Bronchial epithelial cell (primary cell): ENCODE measurements at regions not wholly inside any gene's neighbourhood (a gene's known extent, or its start where the extent isn't known, plus 50 kb on each side); places are given as distances from the start of the nearest gene placed in this dataset.
"Not testable (repeated sequence)": the region's sequence is repeated elsewhere in the genome, so short reads cannot be mapped to it uniquely, and the experiment has no call there.

Experiments
- DNase-seq: peaks from one replicate; pipeline ENCODE4 v3.0.0-alpha.2; 2010; ENCODE audit warnings: low read depth
- FAIRE-seq: peaks from 2 replicates; lab custom pipeline; 2011; peaks lifted over from hg19 to GRCh38; lab: Jason Lieb, UNC
- H3K27me3 ChIP-seq: 2 replicates; pipeline ENCODE4 v1.5.1; 2011; ENCODE audit warnings: low read length; ENCODE audit not compliant: control insufficient read depth, insufficient read depth
- H3K36me3 ChIP-seq: 2 replicates; pipeline ENCODE4 v1.5.1; 2011; ENCODE audit warnings: low read length; ENCODE audit not compliant: control insufficient read depth, insufficient read depth
- H3K4me3 ChIP-seq: 2 replicates; pipeline ENCODE4 v1.5.1; 2011; ENCODE audit warnings: mild to moderate bottlenecking, low read depth, low read length, control low read depth
- CTCF ChIP-seq: IDR thresholded peaks from 2 replicates; pipeline ENCODE4 v1.5.1; 2011; ENCODE audit warnings: mild to moderate bottlenecking, moderate library complexity, low read length, control low read depth, inconsistent platforms; ENCODE audit not compliant: insufficient read depth, severe bottlenecking

- H3K4me3 ChIP-seq: no peak overlapping the region
- DNase-seq: no peak
- H3K27me3 ChIP-seq: no peaks in the 10 kb centered on the region
- no peak for FAIRE-seq
- no peaks in the 10 kb centered on the region for H3K36me3 ChIP-seq
- no peak for TF ChIP-seq CTCF
Observed at GRCh38 chr4:28845158-28845557, 1875.0 kb upstream of the PCDH7 start.

DNA sequence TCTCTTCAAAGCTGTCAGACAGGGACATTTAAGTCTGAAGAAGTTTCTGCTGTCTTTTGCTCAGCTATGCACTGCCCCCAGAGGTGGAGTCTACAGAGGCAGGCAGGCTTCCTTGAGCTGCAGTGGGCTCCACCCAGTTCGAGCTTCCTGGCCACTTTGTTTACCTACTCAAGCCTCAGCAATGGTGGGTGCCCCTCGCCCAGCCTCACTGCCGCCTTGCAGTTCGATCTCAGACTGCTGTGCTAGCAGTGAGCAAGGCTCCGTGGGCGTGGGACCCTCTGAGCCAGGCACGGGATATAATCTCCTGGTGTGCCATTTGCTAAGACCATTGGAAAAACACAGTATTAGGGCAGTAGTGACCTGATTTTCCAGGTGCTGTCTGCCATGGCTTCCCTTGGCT, 1863.1 kb upstream of the PCDH7 start:
- not testable (repeated sequence) for H3K27me3 ChIP-seq, H3K4me3 ChIP-seq, H3K36me3 ChIP-seq, DNase-seq, FAIRE-seq

DNA sequence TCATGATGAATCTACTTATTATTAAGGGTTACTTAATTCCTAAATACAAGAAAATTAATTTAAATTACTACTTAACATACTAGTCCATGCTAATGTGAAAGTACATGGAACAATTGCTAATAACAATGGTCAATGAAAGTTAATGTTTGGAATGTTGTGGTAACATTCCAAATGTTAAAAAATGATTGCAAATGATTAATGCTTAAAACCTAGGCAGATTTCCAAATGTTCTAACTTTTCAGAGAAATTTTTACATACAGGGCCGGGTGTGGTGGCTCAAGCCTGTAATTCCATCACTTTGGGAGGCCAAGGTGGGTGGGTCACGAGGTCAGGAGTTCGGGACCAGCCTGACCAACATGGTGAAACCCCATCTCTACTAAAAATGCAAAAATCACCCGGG, 1851.3 kb upstream of the PCDH7 start:
- no peaks in the 10 kb centered on the region for H3K27me3 ChIP-seq
- H3K4me3 ChIP-seq: no peak overlapping the region
- no peak for TF ChIP-seq CTCF
- H3K36me3 ChIP-seq: no peaks in the 10 kb centered on the region
- no peak for DNase-seq
- FAIRE-seq: no peak

DNA sequence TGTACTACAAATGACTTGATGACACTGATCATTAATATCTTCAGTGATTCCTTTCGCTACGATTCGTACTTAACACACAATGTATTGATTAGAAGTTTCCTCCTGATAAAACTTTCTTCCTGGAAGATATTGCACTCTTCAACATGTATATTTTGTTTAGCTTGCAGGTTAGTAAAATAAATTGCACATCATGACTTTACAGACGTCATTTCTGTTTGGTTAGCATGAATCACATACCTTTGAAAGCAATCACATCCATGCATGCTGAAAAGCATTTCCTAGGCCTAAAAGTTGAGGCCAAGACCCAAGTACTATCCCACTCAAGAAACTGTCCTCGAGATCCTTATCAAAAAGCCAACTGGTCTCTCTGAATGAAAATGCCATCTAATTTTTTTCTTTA, 1841.0 kb upstream of the PCDH7 start:
- no peak for FAIRE-seq
- H3K36me3 ChIP-seq: no peaks in the 10 kb centered on the region
- peak; percentile 8 for DNase-seq
- H3K4me3 ChIP-seq: no peak overlapping the region
- H3K27me3 ChIP-seq: no peaks in the 10 kb centered on the region
- no peak for TF ChIP-seq CTCF

- FAIRE-seq: peak; percentile 18
- DNase-seq: no peak
- no peak overlapping the region for H3K4me3 ChIP-seq
- no peak for TF ChIP-seq CTCF
- no peaks in the 10 kb centered on the region for H3K27me3 ChIP-seq
- no peaks in the 10 kb centered on the region for H3K36me3 ChIP-seq
Observed at GRCh38 chr4:28879900-28880299, 1840.3 kb upstream of the PCDH7 start.

DNA sequence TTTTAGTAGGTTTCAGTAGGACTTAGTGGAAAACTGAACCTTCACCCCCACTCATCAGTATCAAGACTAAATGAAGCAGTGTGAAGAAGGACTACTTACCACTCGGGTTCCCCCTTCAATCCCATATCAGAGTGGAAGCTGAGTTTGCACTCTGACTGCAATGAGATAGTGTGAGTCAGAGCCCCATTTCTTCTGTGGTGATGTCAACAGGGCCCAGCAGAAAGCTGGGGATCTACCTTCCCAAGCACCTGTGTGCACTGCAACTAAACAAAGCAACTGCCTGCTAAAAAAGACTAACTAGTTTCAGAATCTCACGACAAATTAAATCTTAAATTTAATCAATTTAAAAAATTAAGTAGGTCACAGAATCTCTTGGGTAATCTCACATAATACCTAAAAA, 1837.0 kb upstream of the PCDH7 start:
- no peak for DNase-seq
- no peak for FAIRE-seq
- no peaks in the 10 kb centered on the region for H3K27me3 ChIP-seq

More for the DNA sequence above, 1837.0 kb upstream of the PCDH7 start:
- no peak for TF ChIP-seq CTCF
- Histone ChIP-seq H3K36me3 (no peaks in the 10 kb centered on the region), H3K4me3 (no peak overlapping the region)
